SK-N-SH (cell line): ENCODE measurements at regions not wholly inside any gene's neighbourhood (a gene's known extent, or its start where the extent isn't known, plus 50 kb on each side); places are given as distances from the start of the nearest gene placed in this dataset.

Experiments
- CTCF ChIP-seq: fragments of 200-600 bp; sonication (generic); IDR thresholded peaks from 2 replicates; pipeline ENCODE4 v1.6.1; 2017; ENCODE audit warnings: antibody characterized with exemption, mild to moderate bottlenecking, moderate library complexity
- FOXJ3 ChIP-seq: sonication (generic); formaldehyde crosslinking; IDR thresholded peaks from 2 replicates; pipeline ENCODE4 v1.5.1; 2020; ENCODE audit warnings: mild to moderate bottlenecking, missing genetic modification reagents
- POLR2AphosphoS5 ChIP-seq: IDR thresholded peaks from 2 replicates; pipeline ENCODE4 v1.6.1; 2012; ENCODE audit warnings: low read depth, low read length
- REST ChIP-seq: IDR thresholded peaks from 2 replicates; pipeline ENCODE4 v1.6.1; 2012; ENCODE audit warnings: mild to moderate bottlenecking, low read depth, low read length, moderate library complexity
- RXRA ChIP-seq: IDR thresholded peaks from 2 replicates; pipeline ENCODE4 v1.4.0; 2012; ENCODE audit warnings: low read depth, mild to moderate bottlenecking, borderline replicate concordance
- SIN3A ChIP-seq: IDR thresholded peaks from 2 replicates; pipeline ENCODE4 v1.6.1; 2012; ENCODE audit warnings: low read depth, mild to moderate bottlenecking, low read length, moderate library complexity, borderline replicate concordance
- TCF12 ChIP-seq: IDR thresholded peaks from 2 replicates; pipeline ENCODE4 v1.4.0; 2012
- TEAD4 ChIP-seq: IDR thresholded peaks from 2 replicates; pipeline ENCODE4 v1.4.0; 2012; ENCODE audit warnings: mild to moderate bottlenecking, borderline replicate concordance; ENCODE audit not compliant: insufficient read depth
- USF1 ChIP-seq: IDR thresholded peaks from 2 replicates; pipeline ENCODE4 v1.4.0; 2012; ENCODE audit warnings: low read depth, borderline replicate concordance
- USF2 ChIP-seq: fragments of 150-350 bp; IDR thresholded peaks from 2 replicates; pipeline ENCODE4 v1.6.1; 2017; ENCODE audit warnings: antibody characterized with exemption, low read length, low read depth, borderline replicate concordance

GRCh38 chr11:19639603-19640105, 73.0 kb upstream of the NAV2 start:
- TF ChIP-seq CTCF, result no peak
- TF ChIP-seq USF1, result no peak
- TF ChIP-seq FOXJ3, result no peak
- no peak for TF ChIP-seq SIN3A
- no peak for TF ChIP-seq USF2
- TF ChIP-seq RXRA, result no peak
- TF ChIP-seq TEAD4, result no peak
- no peak for TF ChIP-seq TCF12
- TF ChIP-seq POLR2AphosphoS5, result no peak
- no peak for TF ChIP-seq REST
